Ishikawa (cell line): ENCODE measurements at regions not wholly inside any gene's neighbourhood (a gene's known extent, or its start where the extent isn't known, plus 50 kb on each side); places are given as distances from the start of the nearest gene placed in this dataset.

Experiments used
- CREB1 ChIP-seq: IDR thresholded peaks from 2 replicates; pipeline ENCODE4 v1.6.1; 2012; ENCODE audit warnings: low read depth
- EP300 ChIP-seq: IDR thresholded peaks from 2 replicates; pipeline ENCODE4 v1.6.1; 2012; ENCODE audit warnings: borderline replicate concordance
- TAF1 ChIP-seq: IDR thresholded peaks from 2 replicates; pipeline ENCODE4 v1.6.1; 2012; ENCODE audit warnings: low read depth, mild to moderate bottlenecking
- YY1 ChIP-seq: IDR thresholded peaks from 2 replicates; pipeline ENCODE4 v1.6.1; 2012; ENCODE audit warnings: low read depth
- TF ChIP-seq, protein P1 (sequence below): IDR thresholded peaks from 2 replicates; pipeline ENCODE4 v1.6.1; 2012
- TF ChIP-seq, protein P2 (sequence below): IDR thresholded peaks from 2 replicates; pipeline ENCODE4 v1.6.1; 2012

DNA sequence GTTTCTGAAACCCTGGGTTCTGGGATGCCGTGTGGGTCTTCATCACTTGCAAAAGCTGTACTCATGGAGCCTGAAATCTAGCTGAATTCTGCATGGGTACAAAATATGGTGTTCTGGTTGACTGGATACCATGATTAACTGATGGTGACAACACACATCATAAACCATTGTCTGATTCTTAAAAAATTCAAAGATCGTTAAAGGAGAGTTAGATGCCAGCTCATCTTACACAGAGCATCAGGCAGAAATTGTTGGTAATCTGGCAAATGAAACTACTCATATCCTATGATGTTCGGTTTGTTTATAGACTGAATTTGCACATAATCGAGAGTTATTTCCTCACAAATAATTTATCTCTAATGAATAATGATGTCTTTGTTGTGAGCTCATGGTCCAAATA, 218.1 kb upstream of the PKN2 start:
- TF ChIP-seq YY1 (no peak), EP300 (no peak), TAF1 (no peak), CREB1 (no peak)
- TF ChIP-seq, protein P1, sequence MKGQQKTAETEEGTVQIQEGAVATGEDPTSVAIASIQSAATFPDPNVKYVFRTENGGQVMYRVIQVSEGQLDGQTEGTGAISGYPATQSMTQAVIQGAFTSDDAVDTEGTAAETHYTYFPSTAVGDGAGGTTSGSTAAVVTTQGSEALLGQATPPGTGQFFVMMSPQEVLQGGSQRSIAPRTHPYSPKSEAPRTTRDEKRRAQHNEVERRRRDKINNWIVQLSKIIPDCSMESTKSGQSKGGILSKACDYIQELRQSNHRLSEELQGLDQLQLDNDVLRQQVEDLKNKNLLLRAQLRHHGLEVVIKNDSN: no peak
- TF ChIP-seq, protein P2, sequence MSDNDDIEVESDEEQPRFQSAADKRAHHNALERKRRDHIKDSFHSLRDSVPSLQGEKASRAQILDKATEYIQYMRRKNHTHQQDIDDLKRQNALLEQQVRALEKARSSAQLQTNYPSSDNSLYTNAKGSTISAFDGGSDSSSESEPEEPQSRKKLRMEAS: no peak
